ENCODE measurements at regions not wholly inside any gene's neighbourhood (a gene's known extent, or its start where the extent isn't known, plus 50 kb on each side); places are given as distances from the start of the nearest gene placed in this dataset.

GRCh38 chr20:58566981-58567380 lies 51.8 kb upstream of the APCDD1L start:
- TF ChIP-seq GATA2 (IDR thresholded peaks at IDR 0.05; ENCODE audit: low read depth, low read length) = no peak
- TF ChIP-seq GATA3 (IDR thresholded peaks at IDR 0.05; ENCODE audit: low read depth, low read length) = no peak

All from SH-SY5Y (cell line).